ENCODE measurements at regions not wholly inside any gene's neighbourhood (a gene's known extent, or its start where the extent isn't known, plus 50 kb on each side); places are given as distances from the start of the nearest gene placed in this dataset.

- Histone ChIP-seq H3K4me1 (ENCODE audit: insufficient read depth, low read length) (peaks cover 6% of the 10 kb centered on the region), H2AFZ (ENCODE audit: low read depth, low read length) (no peak overlapping the region), H3K27me3 (ENCODE audit: insufficient read depth, low read length) (no peaks in the 10 kb centered on the region), H3K9me3 (ENCODE audit: low read length) (no peaks in the 10 kb centered on the region), H3K4me3 (ENCODE audit: low read length) (no peak overlapping the region), H3K36me3 (ENCODE audit: insufficient read depth, low read length) (no peaks in the 10 kb centered on the region)
Observed at GRCh38 chr9:3099646-3100045, 255.8 kb upstream of the PUM3 start.

GRCh38 chr9:3088219-3088618 lies 244.3 kb upstream of the PUM3 start:
- Histone ChIP-seq H3K9me3 (ENCODE audit: low read length) (no peaks in the 10 kb centered on the region), H3K4me1 (ENCODE audit: insufficient read depth, low read length) (no peaks in the 10 kb centered on the region)

GRCh38 chr9:3087697-3088096 lies 243.8 kb upstream of the PUM3 start:
- Histone ChIP-seq H3K27me3 (ENCODE audit: insufficient read depth, low read length) (no peaks in the 10 kb centered on the region), H3K4me3 (ENCODE audit: low read length) (no peak overlapping the region), H2AFZ (ENCODE audit: low read depth, low read length) (no peak overlapping the region), H3K36me3 (ENCODE audit: insufficient read depth, low read length) (no peaks in the 10 kb centered on the region), H3K9me3 (ENCODE audit: low read length) (no peaks in the 10 kb centered on the region), H3K4me1 (ENCODE audit: insufficient read depth, low read length) (no peaks in the 10 kb centered on the region)

More at GRCh38 chr9:3088219-3088618, 244.3 kb upstream of the PUM3 start:
- Histone ChIP-seq H3K4me3 (ENCODE audit: low read length) (no peak overlapping the region), H2AFZ (ENCODE audit: low read depth, low read length) (no peak overlapping the region), H3K27me3 (ENCODE audit: insufficient read depth, low read length) (no peaks in the 10 kb centered on the region), H3K36me3 (ENCODE audit: insufficient read depth, low read length) (no peaks in the 10 kb centered on the region)

- no peak overlapping the region for H2AFZ ChIP-seq (ENCODE audit: low read depth, low read length)
- no peaks in the 10 kb centered on the region for H3K9me3 ChIP-seq (ENCODE audit: low read length)
- no peaks in the 10 kb centered on the region for H3K36me3 ChIP-seq (ENCODE audit: insufficient read depth, low read length)
- no peak overlapping the region for H3K4me3 ChIP-seq (ENCODE audit: low read length)
- no peaks in the 10 kb centered on the region for H3K4me1 ChIP-seq (ENCODE audit: insufficient read depth, low read length)
- H3K27me3 ChIP-seq (ENCODE audit: insufficient read depth, low read length), result no peaks in the 10 kb centered on the region
Observed at GRCh38 chr9:3080951-3081350, 237.1 kb upstream of the PUM3 start.

GRCh38 chr9:3074247-3074646 lies 230.4 kb upstream of the PUM3 start:
- no peaks in the 10 kb centered on the region for H3K9me3 ChIP-seq (ENCODE audit: low read length)
- H3K27me3 ChIP-seq (ENCODE audit: insufficient read depth, low read length), result no peaks in the 10 kb centered on the region
- peaks cover 8% of the 10 kb centered on the region for H3K4me1 ChIP-seq (ENCODE audit: insufficient read depth, low read length)
- H3K4me3 ChIP-seq (ENCODE audit: low read length), result no peak overlapping the region
- no peak overlapping the region for H2AFZ ChIP-seq (ENCODE audit: low read depth, low read length)
- no peaks in the 10 kb centered on the region for H3K36me3 ChIP-seq (ENCODE audit: insufficient read depth, low read length)

- Histone ChIP-seq H3K27me3 (ENCODE audit: insufficient read depth, low read length) (no peaks in the 10 kb centered on the region), H3K36me3 (ENCODE audit: insufficient read depth, low read length) (no peaks in the 10 kb centered on the region), H3K4me1 (ENCODE audit: insufficient read depth, low read length) (no peaks in the 10 kb centered on the region), H2AFZ (ENCODE audit: low read depth, low read length) (no peak overlapping the region), H3K4me3 (ENCODE audit: low read length) (no peak overlapping the region), H3K9me3 (ENCODE audit: low read length) (no peaks in the 10 kb centered on the region)
Observed at GRCh38 chr9:3066591-3066990, 222.7 kb upstream of the PUM3 start.

- Histone ChIP-seq H2AFZ (ENCODE audit: low read depth, low read length) (no peak overlapping the region), H3K4me1 (ENCODE audit: insufficient read depth, low read length) (no peaks in the 10 kb centered on the region), H3K27me3 (ENCODE audit: insufficient read depth, low read length) (no peaks in the 10 kb centered on the region), H3K9me3 (ENCODE audit: low read length) (no peaks in the 10 kb centered on the region), H3K36me3 (ENCODE audit: insufficient read depth, low read length) (no peaks in the 10 kb centered on the region), H3K4me3 (ENCODE audit: low read length) (no peak overlapping the region)
Observed at GRCh38 chr9:3059781-3060468, 216.0 kb upstream of the PUM3 start.

GRCh38 chr9:3058409-3058808 lies 214.5 kb upstream of the PUM3 start:
- Histone ChIP-seq H2AFZ (ENCODE audit: low read depth, low read length) (no peak overlapping the region), H3K36me3 (ENCODE audit: insufficient read depth, low read length) (no peaks in the 10 kb centered on the region), H3K27me3 (ENCODE audit: insufficient read depth, low read length) (no peaks in the 10 kb centered on the region), H3K4me3 (ENCODE audit: low read length) (no peak overlapping the region), H3K4me1 (ENCODE audit: insufficient read depth, low read length) (no peaks in the 10 kb centered on the region), H3K9me3 (ENCODE audit: low read length) (no peaks in the 10 kb centered on the region)

- Histone ChIP-seq H3K4me3 (ENCODE audit: low read length) (no peak overlapping the region), H2AFZ (ENCODE audit: low read depth, low read length) (no peak overlapping the region), H3K27me3 (ENCODE audit: insufficient read depth, low read length) (no peaks in the 10 kb centered on the region), H3K9me3 (ENCODE audit: low read length) (no peaks in the 10 kb centered on the region), H3K4me1 (ENCODE audit: insufficient read depth, low read length) (no peaks in the 10 kb centered on the region), H3K36me3 (ENCODE audit: insufficient read depth, low read length) (no peaks in the 10 kb centered on the region)
Observed at GRCh38 chr9:3054017-3054586, 210.2 kb upstream of the PUM3 start.

- Histone ChIP-seq H3K4me3 (ENCODE audit: low read length) (no peak overlapping the region), H3K36me3 (ENCODE audit: insufficient read depth, low read length) (no peaks in the 10 kb centered on the region), H3K4me1 (ENCODE audit: insufficient read depth, low read length) (peaks cover 5% of the 10 kb centered on the region), H3K27me3 (ENCODE audit: insufficient read depth, low read length) (no peaks in the 10 kb centered on the region), H2AFZ (ENCODE audit: low read depth, low read length) (no peak overlapping the region), H3K9me3 (ENCODE audit: low read length) (no peaks in the 10 kb centered on the region)
Observed at GRCh38 chr9:3049636-3050035, 205.7 kb upstream of the PUM3 start.

- H2AFZ ChIP-seq (ENCODE audit: low read depth, low read length), result no peak overlapping the region
- H3K4me3 ChIP-seq (ENCODE audit: low read length), result no peak overlapping the region
- no peaks in the 10 kb centered on the region for H3K9me3 ChIP-seq (ENCODE audit: low read length)
- H3K27me3 ChIP-seq (ENCODE audit: insufficient read depth, low read length), result no peaks in the 10 kb centered on the region
- H3K36me3 ChIP-seq (ENCODE audit: insufficient read depth, low read length), result no peaks in the 10 kb centered on the region
- peaks cover 5% of the 10 kb centered on the region for H3K4me1 ChIP-seq (ENCODE audit: insufficient read depth, low read length)
Observed at GRCh38 chr9:3047912-3048311, 204.0 kb upstream of the PUM3 start.

GRCh38 chr9:3045153-3045552 lies 201.3 kb upstream of the PUM3 start:
- H3K9me3 ChIP-seq (ENCODE audit: low read length), result no peaks in the 10 kb centered on the region
- H3K4me3 ChIP-seq (ENCODE audit: low read length), result no peak overlapping the region
- no peak overlapping the region for H2AFZ ChIP-seq (ENCODE audit: low read depth, low read length)
- no peaks in the 10 kb centered on the region for H3K36me3 ChIP-seq (ENCODE audit: insufficient read depth, low read length)
- H3K4me1 ChIP-seq (ENCODE audit: insufficient read depth, low read length), result peaks cover 5% of the 10 kb centered on the region
- H3K27me3 ChIP-seq (ENCODE audit: insufficient read depth, low read length), result no peaks in the 10 kb centered on the region

GRCh38 chr9:3043369-3043768 lies 199.5 kb upstream of the PUM3 start:
- no peak overlapping the region for H3K4me3 ChIP-seq (ENCODE audit: low read length)
- H3K4me1 ChIP-seq (ENCODE audit: insufficient read depth, low read length), result peaks cover 6% of the 10 kb centered on the region
- no peak overlapping the region for H2AFZ ChIP-seq (ENCODE audit: low read depth, low read length)
- H3K9me3 ChIP-seq (ENCODE audit: low read length), result no peaks in the 10 kb centered on the region
- H3K36me3 ChIP-seq (ENCODE audit: insufficient read depth, low read length), result no peaks in the 10 kb centered on the region
- no peaks in the 10 kb centered on the region for H3K27me3 ChIP-seq (ENCODE audit: insufficient read depth, low read length)

- Histone ChIP-seq H3K9me3 (ENCODE audit: low read length) (no peaks in the 10 kb centered on the region), H3K27me3 (ENCODE audit: insufficient read depth, low read length) (no peaks in the 10 kb centered on the region), H2AFZ (ENCODE audit: low read depth, low read length) (no peak overlapping the region), H3K4me1 (ENCODE audit: insufficient read depth, low read length) (peaks cover 4% of the 10 kb centered on the region), H3K36me3 (ENCODE audit: insufficient read depth, low read length) (no peaks in the 10 kb centered on the region), H3K4me3 (ENCODE audit: low read length) (no peak overlapping the region)
Observed at GRCh38 chr9:3040761-3041160, 196.9 kb upstream of the PUM3 start.
